ENCODE measurements at regions not wholly inside any gene's neighbourhood (a gene's known extent, or its start where the extent isn't known, plus 50 kb on each side); places are given as distances from the start of the nearest gene placed in this dataset.

GRCh38 chr6:19438566-19439353, 398.4 kb upstream of the ID4 start:
- H4K8ac ChIP-seq (ENCODE audit: low read depth in 2 of 2, low read length in 2 of 2) = no peak overlapping the region
- H2BK120ac ChIP-seq (ENCODE audit: low read depth, low read length) = no peak overlapping the region
- no peaks in the 10 kb centered on the region for H4K20me1 ChIP-seq (ENCODE audit: insufficient read depth, low read length)
- no peak overlapping the region for H4K5ac ChIP-seq (ENCODE audit: low read depth, low read length)
- H3K27ac ChIP-seq (ENCODE audit: insufficient read depth, low read length) = no peak overlapping the region
- H3K56ac ChIP-seq (ENCODE audit: extremely low read depth, insufficient read depth, low read length) = no peak overlapping the region
- H3K14ac ChIP-seq (replicated peaks; ENCODE audit: low read depth, low read length) = no peak overlapping the region
- no peaks in the 10 kb centered on the region for H3K9me1 ChIP-seq (ENCODE audit: insufficient read depth, low read length)
- no TSS peak for BruUV-seq (replicated peaks)
- no peak overlapping the region for H2BK20ac ChIP-seq (ENCODE audit: low read depth, low read length)
- H3K9ac ChIP-seq (ENCODE audit: low read depth, low read length) = no peak overlapping the region
- H3K4ac ChIP-seq (ENCODE audit: low read depth, low read length) = no peak overlapping the region
- H3K4me1 ChIP-seq (ENCODE audit: control insufficient read depth, insufficient read depth, low read length) = no peaks in the 10 kb centered on the region
- H2AK9ac ChIP-seq (replicated peaks; ENCODE audit: low read depth, low read length, poor library complexity) = no peak overlapping the region
- no peaks in the 10 kb centered on the region for H3K27me3 ChIP-seq (ENCODE audit: control insufficient read depth, insufficient read depth, low read length)
- ChIA-PET CTCF (no interaction called here), POLR2A (ENCODE audit: unreplicated experiment) (no interaction called here)
- ATAC-seq (ENCODE audit: low read depth) = no peak
- intact Hi-C loops (cut with micrococcal nuclease) (no loop called here), dilution Hi-C loops (cut with HindIII; ENCODE audit: low sequenced_read_pairs, unreplicated experiment) (no loop called here), in situ Hi-C loops (cut with MboI; ENCODE audit: low sequenced_read_pairs) (no loop called here)
- H4K91ac ChIP-seq (ENCODE audit: insufficient read depth, low read depth, low read length) = no peak overlapping the region
- no peaks in the 10 kb centered on the region for H3K79me1 ChIP-seq (ENCODE audit: low read depth in 1 of 2, low read length in 2 of 2)
- no peak overlapping the region for H3K4me2 ChIP-seq (ENCODE audit: low read depth, low read length)
- no peak overlapping the region for H2BK5ac ChIP-seq (ENCODE audit: low read depth, low read length, poor library complexity, severe bottlenecking)
- no peak overlapping the region for H2BK15ac ChIP-seq (ENCODE audit: low read depth, low read length)
- H3K4me3 ChIP-seq (ENCODE audit: insufficient read depth, low read depth, low read length) = no peak overlapping the region
- H3K23ac ChIP-seq (ENCODE audit: low read depth, low read length) = no peak overlapping the region
- no peak overlapping the region for H2AFZ ChIP-seq (replicated peaks; ENCODE audit: low read length, poor library complexity)
- WGBS, 2 experiments (ENCODE audit: extremely low coverage in 2 of 2, insufficient read length in 1 of 2) = 100% methylated on average over 1 of the region's 8 CpGs; no CpG with 5 or more reads in 1 of the 2 experiments
- no peak overlapping the region for H2AK5ac ChIP-seq (ENCODE audit: low read depth, low read length)
- no peaks in the 10 kb centered on the region for H3K36me3 ChIP-seq (ENCODE audit: control insufficient read depth, insufficient read depth, low read length)
- no peak overlapping the region for H3K18ac ChIP-seq (ENCODE audit: low read depth, low read length)
- TF ChIP-seq BHLHE40 (IDR thresholded peaks at IDR 0.05; ENCODE audit: low read depth, low read length) (no peak), MXI1 (IDR thresholded peaks at IDR 0.05; ENCODE audit: borderline replicate concordance, low read depth, low read length) (no peak), FOS (IDR thresholded peaks at IDR 0.05; ENCODE audit: low read depth, low read length) (no peak), RCOR1 (IDR thresholded peaks at IDR 0.05; ENCODE audit: insufficient replicate concordance, low read length) (no peak), CTCF (conservative IDR thresholded peaks at IDR 0.05; ENCODE audit: low read depth, low read length) (no peak), CEBPB (IDR thresholded peaks at IDR 0.05; ENCODE audit: low read depth, low read length) (no peak), MAFK (IDR thresholded peaks at IDR 0.05; ENCODE audit: low read depth, low read length) (no peak), RFX5 (IDR thresholded peaks at IDR 0.05; ENCODE audit: low read depth, low read length) (no peak), SMC3 (IDR thresholded peaks at IDR 0.05; ENCODE audit: low read depth, low read length) (no peak), CHD1 (IDR thresholded peaks at IDR 0.05; ENCODE audit: low read depth, low read length) (no peak), MAZ (IDR thresholded peaks at IDR 0.05; ENCODE audit: borderline replicate concordance, low read depth, low read length) (no peak), RAD21 (IDR thresholded peaks at IDR 0.05; ENCODE audit: low read length) (no peak)
- TF ChIP-seq, protein P1, sequence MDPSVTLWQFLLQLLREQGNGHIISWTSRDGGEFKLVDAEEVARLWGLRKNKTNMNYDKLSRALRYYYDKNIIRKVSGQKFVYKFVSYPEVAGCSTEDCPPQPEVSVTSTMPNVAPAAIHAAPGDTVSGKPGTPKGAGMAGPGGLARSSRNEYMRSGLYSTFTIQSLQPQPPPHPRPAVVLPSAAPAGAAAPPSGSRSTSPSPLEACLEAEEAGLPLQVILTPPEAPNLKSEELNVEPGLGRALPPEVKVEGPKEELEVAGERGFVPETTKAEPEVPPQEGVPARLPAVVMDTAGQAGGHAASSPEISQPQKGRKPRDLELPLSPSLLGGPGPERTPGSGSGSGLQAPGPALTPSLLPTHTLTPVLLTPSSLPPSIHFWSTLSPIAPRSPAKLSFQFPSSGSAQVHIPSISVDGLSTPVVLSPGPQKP (IDR thresholded peaks at IDR 0.05; ENCODE audit: borderline replicate concordance, low read depth, low read length) = no peak
- H3K9me3 ChIP-seq (ENCODE audit: control insufficient read depth, insufficient read depth, low read length) = peaks cover 3% of the 10 kb centered on the region; the same call in 1 of the 2 replicates
- no peak for DNase-seq

Data from IMR-90 (cell line).